Activated naive CD4-positive, alpha-beta T cell treated with anti-CD3 and anti-CD28 coated beads for 36 hours (primary cell): ENCODE measurements at regions not wholly inside any gene's neighbourhood (a gene's known extent, or its start where the extent isn't known, plus 50 kb on each side); places are given as distances from the start of the nearest gene placed in this dataset.

Source experiments
- CTCF ChIA-PET: fragments of 350-600 bp; sonication (Branson Sonifier 250); formaldehyde crosslinking; loops from one replicate; lab custom pipeline; 2021; ENCODE audit warnings: antibody characterized with exemption; lab: Charles Lee
- DNase-seq: peaks from one replicate; pipeline ENCODE4 v3.0.0-alpha.2; 2020
- H3K27ac Mint-ChIP-seq: one replicate; pipeline ENCODE4 v1.8.0; 2021; ENCODE audit warnings: mild to moderate bottlenecking, mixed read lengths
- H3K27me3 Mint-ChIP-seq: one replicate; pipeline ENCODE4 v1.8.0; 2021; ENCODE audit warnings: low read depth, mixed read lengths
- H3K36me3 Mint-ChIP-seq: one replicate; pipeline ENCODE4 v1.8.0; 2021; ENCODE audit warnings: low read depth, mixed read lengths
- H3K4me1 Mint-ChIP-seq: one replicate; pipeline ENCODE4 v1.8.0; 2021; ENCODE audit warnings: low read depth, mixed read lengths
- H3K4me3 Mint-ChIP-seq: one replicate; pipeline ENCODE4 v1.8.0; 2021; ENCODE audit warnings: mild to moderate bottlenecking, moderate library complexity, mixed read lengths
- H3K9me3 Mint-ChIP-seq: one replicate; pipeline ENCODE4 v1.8.0; 2021; ENCODE audit warnings: mixed read lengths
- intact Hi-C: fragments of 100-400 bp; cut with micrococcal nuclease; formaldehyde crosslinking; loops from one replicate; pipeline ENCODE4 v1.15.1; 2023

- no peak for DNase-seq
- no peaks in the 10 kb centered on the region for H3K4me1 Mint-ChIP-seq
- intact Hi-C loops = no loop called here
These were observed 324.3 kb downstream of the FOXL1 start for GRCh38 chr16:86902656-86903001.

GRCh38 chr16:86903068-86903467, 324.7 kb downstream of the FOXL1 start:
- intact Hi-C loops = no loop called here
- peaks cover 8% of the 10 kb centered on the region for H3K27me3 Mint-ChIP-seq
- no peaks in the 10 kb centered on the region for H3K9me3 Mint-ChIP-seq
- no peak for DNase-seq
- CTCF ChIA-PET = no interaction called here
- H3K4me3 Mint-ChIP-seq = no peak overlapping the region
- H3K27ac Mint-ChIP-seq = no peak overlapping the region
- H3K36me3 Mint-ChIP-seq = no peaks in the 10 kb centered on the region
- no peaks in the 10 kb centered on the region for H3K4me1 Mint-ChIP-seq

More at GRCh38 chr16:86902656-86903001, 324.3 kb downstream of the FOXL1 start:
- no peaks in the 10 kb centered on the region for H3K36me3 Mint-ChIP-seq
- peaks cover 4% of the 10 kb centered on the region for H3K27me3 Mint-ChIP-seq
- no peak overlapping the region for H3K27ac Mint-ChIP-seq
- no peak overlapping the region for H3K4me3 Mint-ChIP-seq
- CTCF ChIA-PET = no interaction called here
- no peaks in the 10 kb centered on the region for H3K9me3 Mint-ChIP-seq

- no peak overlapping the region for H3K4me3 Mint-ChIP-seq
- no peaks in the 10 kb centered on the region for H3K4me1 Mint-ChIP-seq
- H3K27ac Mint-ChIP-seq = no peak overlapping the region
- no peak for DNase-seq
- H3K36me3 Mint-ChIP-seq = no peaks in the 10 kb centered on the region
- H3K27me3 Mint-ChIP-seq = peaks cover 8% of the 10 kb centered on the region
- intact Hi-C loops = no loop called here
- CTCF ChIA-PET = no interaction called here
- H3K9me3 Mint-ChIP-seq = no peaks in the 10 kb centered on the region
These were observed 327.0 kb downstream of the FOXL1 start for GRCh38 chr16:86905302-86905701.

DNA sequence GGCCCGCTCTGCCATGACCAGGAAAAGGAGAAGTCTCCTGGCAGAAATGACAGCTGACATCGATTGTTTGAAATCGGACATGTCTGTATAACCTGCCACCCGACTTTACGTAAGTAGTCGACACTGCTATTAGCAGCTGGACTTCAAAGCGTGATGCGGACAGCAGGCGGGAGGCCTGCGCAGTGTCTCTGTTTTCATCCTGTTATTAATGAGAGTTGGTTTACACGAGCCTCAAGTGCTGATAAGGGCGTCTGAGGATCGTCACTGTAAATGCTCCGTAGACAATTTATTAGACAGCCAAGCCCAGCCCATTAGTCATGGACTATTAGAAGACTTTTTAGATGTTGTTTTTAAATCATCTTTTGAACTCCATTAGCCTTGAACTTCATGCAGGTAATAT, 328.3 kb downstream of the FOXL1 start:
- H3K27me3 Mint-ChIP-seq = peaks cover 8% of the 10 kb centered on the region
- no peak overlapping the region for H3K27ac Mint-ChIP-seq
- no peaks in the 10 kb centered on the region for H3K36me3 Mint-ChIP-seq
- no peak overlapping the region for H3K4me3 Mint-ChIP-seq
- no peaks in the 10 kb centered on the region for H3K9me3 Mint-ChIP-seq
- intact Hi-C loops = no loop called here
- H3K4me1 Mint-ChIP-seq = no peaks in the 10 kb centered on the region
- DNase-seq = no peak
- CTCF ChIA-PET = no interaction called here

GRCh38 chr16:86909359-86910160, 331.2 kb downstream of the FOXL1 start:
- no peak for DNase-seq
- CTCF ChIA-PET = no interaction called here
- Mint-ChIP-seq H3K27ac (no peak overlapping the region), H3K36me3 (no peaks in the 10 kb centered on the region), H3K4me3 (no peak overlapping the region), H3K4me1 (no peaks in the 10 kb centered on the region), H3K9me3 (no peaks in the 10 kb centered on the region), H3K27me3 (peaks cover 8% of the 10 kb centered on the region)
- intact Hi-C loops = no loop called here

DNA sequence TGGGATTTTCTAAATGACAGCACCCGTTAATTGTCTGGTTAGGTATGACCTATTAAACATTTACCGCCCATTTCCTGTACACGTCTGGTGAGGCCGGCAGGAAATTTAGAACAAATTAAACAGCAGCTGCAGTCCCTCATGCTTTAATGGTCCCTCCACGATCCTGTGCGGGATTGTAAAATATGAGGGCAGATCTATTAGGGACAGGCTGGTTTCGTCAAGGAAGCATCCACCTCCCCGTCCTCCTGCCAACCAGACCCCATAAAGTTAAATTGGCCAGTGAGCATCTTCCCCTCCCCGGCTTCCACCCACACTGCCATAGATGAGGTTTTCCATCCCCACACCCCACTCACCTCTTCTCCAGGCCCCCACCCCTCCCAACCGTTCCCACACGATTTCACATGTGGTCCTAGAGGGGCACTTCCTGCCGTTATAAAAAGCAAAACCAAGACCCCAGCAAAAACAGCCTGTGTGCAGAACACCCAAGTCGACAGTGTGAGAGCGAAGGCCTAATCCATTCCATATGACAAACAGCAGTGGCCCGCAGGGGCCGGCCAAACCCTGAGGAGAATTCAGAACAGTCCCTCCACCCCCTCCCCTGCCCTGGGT, 331.9 kb downstream of the FOXL1 start:
- intact Hi-C loops = no loop called here
- CTCF ChIA-PET = no interaction called here
- Mint-ChIP-seq H3K36me3 (no peaks in the 10 kb centered on the region), H3K4me3 (no peak overlapping the region), H3K27ac (no peak overlapping the region), H3K9me3 (no peaks in the 10 kb centered on the region), H3K4me1 (no peaks in the 10 kb centered on the region), H3K27me3 (peaks cover 8% of the 10 kb centered on the region)
- no peak for DNase-seq

DNA sequence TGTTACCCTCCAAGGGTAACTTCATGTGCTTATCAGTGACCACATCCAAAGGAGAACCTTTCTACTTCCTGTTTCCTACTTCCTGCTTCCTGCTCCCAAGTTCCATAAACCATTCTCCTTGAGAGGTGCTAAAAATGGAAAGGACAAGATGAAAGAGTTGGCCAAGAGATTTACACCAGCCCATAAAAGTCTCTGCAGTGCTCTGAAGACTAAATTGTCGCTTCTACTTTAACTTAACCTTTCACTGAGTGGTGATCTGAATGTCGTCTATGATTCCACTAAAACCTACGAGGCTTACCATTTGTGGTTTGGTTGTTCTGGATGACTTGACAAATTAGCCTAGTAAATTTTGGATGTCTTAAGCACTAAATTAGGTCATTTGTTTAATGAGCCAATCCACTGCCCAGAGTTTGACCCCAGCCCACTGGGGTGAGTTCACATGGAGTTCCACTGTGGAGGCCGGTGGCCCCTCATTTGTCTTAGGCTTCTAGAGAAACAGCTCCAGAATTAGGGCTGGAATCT, 333.1 kb downstream of the FOXL1 start:
- intact Hi-C loops = no loop called here
- H3K4me1 Mint-ChIP-seq = no peaks in the 10 kb centered on the region
- H3K4me3 Mint-ChIP-seq = no peak overlapping the region
- no peaks in the 10 kb centered on the region for H3K9me3 Mint-ChIP-seq
- no peak for DNase-seq
- CTCF ChIA-PET = no interaction called here
- no peaks in the 10 kb centered on the region for H3K36me3 Mint-ChIP-seq
- H3K27ac Mint-ChIP-seq = no peak overlapping the region
- H3K27me3 Mint-ChIP-seq = peaks cover 6% of the 10 kb centered on the region

- no peaks in the 10 kb centered on the region for H3K9me3 Mint-ChIP-seq
- H3K36me3 Mint-ChIP-seq = no peaks in the 10 kb centered on the region
- H3K27ac Mint-ChIP-seq = no peak overlapping the region
- CTCF ChIA-PET = no interaction called here
- no peak overlapping the region for H3K4me3 Mint-ChIP-seq
- H3K4me1 Mint-ChIP-seq = no peaks in the 10 kb centered on the region
- intact Hi-C loops = no loop called here
- no peaks in the 10 kb centered on the region for H3K27me3 Mint-ChIP-seq
- no peak for DNase-seq
These were observed 335.5 kb downstream of the FOXL1 start for GRCh38 chr16:86913886-86914285.

DNA sequence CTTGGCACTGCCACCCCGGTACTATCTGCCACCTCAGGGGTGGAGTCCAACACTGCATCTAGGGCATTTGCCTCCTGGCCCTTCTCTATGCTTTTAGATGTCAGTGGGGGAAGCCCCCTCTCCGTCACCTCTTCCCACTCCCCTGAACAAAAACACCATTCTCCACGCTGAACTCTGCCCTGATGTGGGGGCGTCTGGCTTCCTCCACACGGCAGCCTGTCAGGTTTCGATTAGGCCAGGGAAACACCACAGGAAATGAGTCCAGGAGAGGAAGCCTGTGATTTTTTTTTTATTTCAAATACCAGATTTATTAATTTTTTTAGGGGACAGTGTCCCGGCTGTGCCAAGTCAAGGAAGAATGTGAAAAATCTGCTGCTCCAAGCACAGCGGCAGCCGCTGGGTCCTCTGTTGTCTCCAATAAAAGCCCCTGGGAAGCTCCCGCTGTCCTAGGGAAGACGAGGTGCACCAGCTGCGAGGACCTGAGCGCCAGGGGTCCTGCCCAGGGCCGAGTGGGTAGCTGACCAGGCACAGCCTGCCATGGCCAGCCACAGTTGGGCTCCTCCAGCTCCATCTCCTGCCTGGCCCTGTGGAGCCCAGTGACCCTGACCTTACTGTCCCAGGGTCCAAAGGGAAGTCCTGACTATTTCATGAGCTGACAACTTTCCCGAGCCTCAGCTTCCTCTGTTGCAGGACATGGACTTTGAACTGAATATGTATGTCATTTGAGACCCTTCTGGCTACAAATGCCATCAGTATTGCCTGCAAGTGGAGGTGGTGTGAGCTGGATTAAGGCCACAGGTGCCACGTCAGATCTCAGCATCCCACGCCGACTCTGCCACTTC, 336.7 kb downstream of the FOXL1 start:
- no peaks in the 10 kb centered on the region for H3K9me3 Mint-ChIP-seq
- no peak for DNase-seq
- no peaks in the 10 kb centered on the region for H3K4me1 Mint-ChIP-seq
- H3K36me3 Mint-ChIP-seq = no peaks in the 10 kb centered on the region
- no peak overlapping the region for H3K4me3 Mint-ChIP-seq
- H3K27me3 Mint-ChIP-seq = no peaks in the 10 kb centered on the region
- CTCF ChIA-PET = no interaction called here
- intact Hi-C loops = no loop called here
- no peak overlapping the region for H3K27ac Mint-ChIP-seq

- Mint-ChIP-seq H3K4me3 (no peak overlapping the region), H3K9me3 (peaks cover 6% of the 10 kb centered on the region)
These were observed 339.4 kb downstream of the FOXL1 start for GRCh38 chr16:86917471-86918365.

DNA sequence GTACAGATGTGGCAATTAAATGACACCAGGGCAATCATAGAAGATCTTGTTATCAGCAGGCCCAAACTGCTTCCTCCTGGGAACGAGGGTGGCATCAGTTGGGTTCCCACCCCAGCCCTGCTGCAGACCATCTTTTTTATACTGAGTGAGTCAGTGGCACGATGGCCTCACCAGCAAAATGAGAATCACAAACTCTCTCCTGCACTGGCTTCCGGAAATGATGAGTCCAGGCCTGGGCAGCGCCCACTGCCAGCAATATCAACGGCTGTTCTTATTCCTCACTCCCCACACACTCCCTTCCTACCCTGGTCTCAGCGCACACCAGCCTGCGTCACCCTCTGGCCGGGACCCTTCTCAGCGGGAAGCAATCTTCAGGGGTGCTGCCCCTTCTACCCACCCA, 340.3 kb downstream of the FOXL1 start:
- CTCF ChIA-PET = no interaction called here
- no peak for DNase-seq
- intact Hi-C loops = no loop called here
- Mint-ChIP-seq H3K36me3 (no peaks in the 10 kb centered on the region), H3K4me1 (no peaks in the 10 kb centered on the region), H3K9me3 (peaks cover 6% of the 10 kb centered on the region), H3K27ac (no peak overlapping the region), H3K4me3 (no peak overlapping the region), H3K27me3 (peaks cover 7% of the 10 kb centered on the region)

More at GRCh38 chr16:86917471-86918365, 339.4 kb downstream of the FOXL1 start:
- H3K36me3 Mint-ChIP-seq = no peaks in the 10 kb centered on the region
- H3K4me1 Mint-ChIP-seq = no peaks in the 10 kb centered on the region
- CTCF ChIA-PET = no interaction called here
- intact Hi-C loops = no loop called here
- H3K27ac Mint-ChIP-seq = no peak overlapping the region
- no peak for DNase-seq
- H3K27me3 Mint-ChIP-seq = no peaks in the 10 kb centered on the region

- Mint-ChIP-seq H3K36me3 (no peaks in the 10 kb centered on the region), H3K27ac (no peak overlapping the region), H3K9me3 (peaks cover 6% of the 10 kb centered on the region), H3K4me1 (no peaks in the 10 kb centered on the region), H3K27me3 (peaks cover 11% of the 10 kb centered on the region), H3K4me3 (no peak overlapping the region)
- intact Hi-C loops = no loop called here
- CTCF ChIA-PET = no interaction called here
- DNase-seq = no peak
These were observed 340.7 kb downstream of the FOXL1 start for GRCh38 chr16:86919078-86919477.
